HG03196 (cell line): ENCODE measurements at regions not wholly inside any gene's neighbourhood (a gene's known extent, or its start where the extent isn't known, plus 50 kb on each side); places are given as distances from the start of the nearest gene placed in this dataset.
"Not testable (repeated sequence)": the region's sequence is repeated elsewhere in the genome, so short reads cannot be mapped to it uniquely, and the experiment has no call there.

Experiments
- ATAC-seq: cut with Tn5 transposase; IDR thresholded peaks from one replicate; pipeline ENCODE4 v1.9.1; 2021; ENCODE audit not compliant: unreplicated experiment

- no peak for ATAC-seq
Measured at GRCh38 chr14:49139593-49139992, 446.6 kb downstream of the RPS29 start.

- ATAC-seq = no peak
Measured at GRCh38 chr14:49134940-49135339, 451.2 kb downstream of the RPS29 start.

- no peak for ATAC-seq
Measured at GRCh38 chr14:49121246-49121645, 464.9 kb downstream of the RPS29 start.

- no peak for ATAC-seq
Measured at GRCh38 chr14:49114161-49114893, 471.9 kb downstream of the RPS29 start.

GRCh38 chr14:49106741-49107667 is 479.2 kb downstream of the RPS29 start:
- ATAC-seq = no peak

GRCh38 chr14:49105956-49106355 is 480.2 kb downstream of the RPS29 start:
- no peak for ATAC-seq

GRCh38 chr14:49105512-49105911 is 480.7 kb downstream of the RPS29 start:
- no peak for ATAC-seq

GRCh38 chr14:49092345-49092744 is 493.8 kb downstream of the RPS29 start:
- ATAC-seq = no peak

- no peak for ATAC-seq
Measured at GRCh38 chr14:49089107-49089506, 497.1 kb downstream of the RPS29 start.

- not testable (repeated sequence) for ATAC-seq
Measured at GRCh38 chr14:49073292-49073691, 512.9 kb downstream of the RPS29 start.

GRCh38 chr14:49058511-49058910 is 527.7 kb downstream of the RPS29 start:
- no peak for ATAC-seq

- no peak for ATAC-seq
Measured at GRCh38 chr14:49057838-49058510, 528.2 kb downstream of the RPS29 start.

- ATAC-seq = no peak
Measured at GRCh38 chr14:49056021-49056420, 530.2 kb downstream of the RPS29 start.

- ATAC-seq = no peak
Measured at GRCh38 chr14:49052521-49052920, 533.7 kb downstream of the RPS29 start.

GRCh38 chr14:49051328-49052060 is 534.7 kb downstream of the RPS29 start:
- ATAC-seq = no peak

GRCh38 chr14:49050822-49051221 is 535.4 kb downstream of the RPS29 start:
- no peak for ATAC-seq

- no peak for ATAC-seq
Measured at GRCh38 chr14:49049711-49050110, 536.5 kb downstream of the RPS29 start.

- no peak for ATAC-seq
Measured at GRCh38 chr14:49044981-49045380, 541.2 kb downstream of the RPS29 start.

- no peak for ATAC-seq
Measured at GRCh38 chr14:49036984-49037516, 549.1 kb downstream of the RPS29 start.

- ATAC-seq = no peak
Measured at GRCh38 chr14:49036266-49036665, 549.9 kb downstream of the RPS29 start.

GRCh38 chr14:49033131-49033530 is 553.0 kb downstream of the RPS29 start:
- no peak for ATAC-seq
